ENCODE measurements at regions not wholly inside any gene's neighbourhood (a gene's known extent, or its start where the extent isn't known, plus 50 kb on each side); places are given as distances from the start of the nearest gene placed in this dataset.

DNA sequence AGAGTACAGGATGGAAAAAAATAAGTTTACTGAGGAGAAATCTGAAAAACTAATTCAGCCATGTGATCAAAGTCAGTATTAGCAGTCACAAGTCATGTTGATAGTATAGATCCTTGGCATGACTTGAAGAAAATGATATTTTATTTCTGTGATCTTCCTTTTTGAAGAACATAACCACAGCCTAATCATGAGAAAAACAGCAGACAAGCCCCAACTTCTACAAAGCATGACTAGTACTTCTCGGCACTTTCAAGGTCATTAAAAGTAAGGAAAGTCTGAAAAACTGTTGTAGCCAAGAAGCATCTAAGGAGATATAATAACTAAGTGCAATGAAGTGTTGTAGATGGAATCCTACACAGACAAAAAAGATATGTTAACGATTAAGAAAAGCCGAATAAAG is 264.1 kb upstream of the FOXG1 start:
- TF ChIP-seq, protein P1, sequence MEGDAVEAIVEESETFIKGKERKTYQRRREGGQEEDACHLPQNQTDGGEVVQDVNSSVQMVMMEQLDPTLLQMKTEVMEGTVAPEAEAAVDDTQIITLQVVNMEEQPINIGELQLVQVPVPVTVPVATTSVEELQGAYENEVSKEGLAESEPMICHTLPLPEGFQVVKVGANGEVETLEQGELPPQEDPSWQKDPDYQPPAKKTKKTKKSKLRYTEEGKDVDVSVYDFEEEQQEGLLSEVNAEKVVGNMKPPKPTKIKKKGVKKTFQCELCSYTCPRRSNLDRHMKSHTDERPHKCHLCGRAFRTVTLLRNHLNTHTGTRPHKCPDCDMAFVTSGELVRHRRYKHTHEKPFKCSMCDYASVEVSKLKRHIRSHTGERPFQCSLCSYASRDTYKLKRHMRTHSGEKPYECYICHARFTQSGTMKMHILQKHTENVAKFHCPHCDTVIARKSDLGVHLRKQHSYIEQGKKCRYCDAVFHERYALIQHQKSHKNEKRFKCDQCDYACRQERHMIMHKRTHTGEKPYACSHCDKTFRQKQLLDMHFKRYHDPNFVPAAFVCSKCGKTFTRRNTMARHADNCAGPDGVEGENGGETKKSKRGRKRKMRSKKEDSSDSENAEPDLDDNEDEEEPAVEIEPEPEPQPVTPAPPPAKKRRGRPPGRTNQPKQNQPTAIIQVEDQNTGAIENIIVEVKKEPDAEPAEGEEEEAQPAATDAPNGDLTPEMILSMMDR (IDR thresholded peaks at IDR 0.05), result no peak
- TF ChIP-seq EP300 (IDR thresholded peaks at IDR 0.05) (no peak), POLR2A (IDR thresholded peaks at IDR 0.05) (no peak)

All from gastroesophageal sphincter (tissue), 3 donors.